A673 (cell line): ENCODE measurements at regions not wholly inside any gene's neighbourhood (a gene's known extent, or its start where the extent isn't known, plus 50 kb on each side); places are given as distances from the start of the nearest gene placed in this dataset.

Experiments used
- BruUV-seq: library from RNA; stranded (reverse); fragments of 400-500 nt; replicated peaks from 2 replicates; lab custom pipeline; 2021; lab: Mats Ljungman, UMichigan
- CTCF ChIA-PET: fragments of 300-600 bp; sonication (Branson Sonifier 250); formaldehyde crosslinking; loops from one replicate; lab custom pipeline; 2022; ENCODE audit warnings: antibody characterized with exemption; lab: Charles Lee
- POLR2A ChIA-PET: fragments of 300-600 bp; sonication (Branson Sonifier 250); formaldehyde crosslinking; loops from one replicate; lab custom pipeline; 2022; ENCODE audit warnings: antibody characterized with exemption; ENCODE audit not compliant: low non-redundant PET; lab: Charles Lee
- DNase-seq: peaks from one replicate; pipeline ENCODE4 v3.0.0-alpha.2; 2015; ENCODE audit warnings: low spot score
- H3K27ac ChIP-seq: fragments of 200-600 bp; sonication (generic); 2 replicates; pipeline ENCODE4 v1.5.1; 2016; ENCODE audit warnings: mixed run types, low read depth, mild to moderate bottlenecking, mixed read lengths, antibody characterized with exemption, low read length; ENCODE audit not compliant: poor library complexity, severe bottlenecking
- H3K27me3 ChIP-seq: fragments of 200-600 bp; sonication (generic); replicated peaks from 2 replicates; pipeline ENCODE4 v1.6.1; 2017; ENCODE audit warnings: mixed run types, low read depth, mild to moderate bottlenecking, mixed read lengths, antibody characterized with exemption, low read length; ENCODE audit not compliant: insufficient read depth, poor library complexity
- H3K36me3 ChIP-seq: fragments of 200-600 bp; sonication (generic); 2 replicates; pipeline ENCODE4 v1.6.1; 2016; ENCODE audit warnings: mixed run types, mild to moderate bottlenecking, mixed read lengths, antibody characterized with exemption, low read length; ENCODE audit not compliant: insufficient read depth, poor library complexity, severe bottlenecking
- H3K4me1 ChIP-seq: fragments of 200-600 bp; sonication (generic); 2 replicates; pipeline ENCODE4 v1.6.1; 2017; ENCODE audit warnings: mixed run types, mild to moderate bottlenecking, mixed read lengths, antibody characterized with exemption, low read length; ENCODE audit not compliant: insufficient read depth, poor library complexity, severe bottlenecking
- H3K4me3 ChIP-seq: fragments of 200-600 bp; sonication (generic); 2 replicates; pipeline ENCODE4 v1.5.1; 2016; ENCODE audit warnings: low read depth, mixed run types, mild to moderate bottlenecking, mixed read lengths, low read length; ENCODE audit not compliant: poor library complexity, severe bottlenecking
- H3K9me3 ChIP-seq: fragments of 200-600 bp; sonication (generic); 2 replicates; pipeline ENCODE4 v1.6.1; 2016; ENCODE audit warnings: mixed run types, low read depth, mild to moderate bottlenecking, mixed read lengths, antibody characterized with exemption, low read length; ENCODE audit not compliant: poor library complexity, severe bottlenecking
- EZH2 ChIP-seq: fragments of 200-600 bp; sonication (generic); IDR thresholded peaks from 2 replicates; pipeline ENCODE4 v1.6.1; 2017; ENCODE audit warnings: borderline replicate concordance, low read depth, mild to moderate bottlenecking, mixed read lengths, antibody characterized with exemption, low read length; ENCODE audit not compliant: poor library complexity, severe bottlenecking
- intact Hi-C: fragments of 100-400 bp; cut with micrococcal nuclease; formaldehyde crosslinking; loops from one replicate; pipeline ENCODE4 v1.10.0; 2022; ENCODE audit not compliant: unreplicated experiment
- TF ChIP-seq, protein P1 (sequence below): fragments of 300-800, 200-600 bp; sonication (generic); conservative IDR thresholded peaks from 2 replicates; pipeline ENCODE4 v1.5.1; 2017; ENCODE audit warnings: low read depth, mild to moderate bottlenecking, antibody characterized with exemption, low read length, moderate library complexity, mixed read lengths

DNA sequence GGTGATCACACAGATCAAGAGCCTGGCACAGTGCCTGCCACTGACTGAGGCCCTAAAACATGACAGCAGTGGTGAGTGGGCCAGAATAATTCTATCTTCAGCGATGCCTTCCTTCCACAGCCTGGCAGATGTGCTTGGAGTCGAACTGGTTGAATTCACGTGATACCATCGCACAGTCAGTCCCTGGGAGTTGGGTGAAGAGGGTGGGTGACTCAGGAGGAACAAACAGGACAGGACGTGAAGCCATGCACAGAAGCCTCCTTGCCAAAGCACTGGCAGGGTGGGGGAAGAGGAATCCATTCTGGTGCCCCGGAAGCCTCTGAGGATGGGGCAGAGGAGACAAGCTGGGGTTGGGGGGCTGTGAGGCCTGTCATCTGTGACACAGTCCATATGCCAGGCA is 80.3 kb upstream of the WNT4 start:
- Histone ChIP-seq H3K4me3 (no peak overlapping the region), H3K36me3 (no peaks in the 10 kb centered on the region), H3K9me3 (no peaks in the 10 kb centered on the region), H3K27me3 (no peaks in the 10 kb centered on the region), H3K4me1 (no peaks in the 10 kb centered on the region), H3K27ac (no peak overlapping the region)
- no peak for TF ChIP-seq EZH2
- TF ChIP-seq, protein P1, sequence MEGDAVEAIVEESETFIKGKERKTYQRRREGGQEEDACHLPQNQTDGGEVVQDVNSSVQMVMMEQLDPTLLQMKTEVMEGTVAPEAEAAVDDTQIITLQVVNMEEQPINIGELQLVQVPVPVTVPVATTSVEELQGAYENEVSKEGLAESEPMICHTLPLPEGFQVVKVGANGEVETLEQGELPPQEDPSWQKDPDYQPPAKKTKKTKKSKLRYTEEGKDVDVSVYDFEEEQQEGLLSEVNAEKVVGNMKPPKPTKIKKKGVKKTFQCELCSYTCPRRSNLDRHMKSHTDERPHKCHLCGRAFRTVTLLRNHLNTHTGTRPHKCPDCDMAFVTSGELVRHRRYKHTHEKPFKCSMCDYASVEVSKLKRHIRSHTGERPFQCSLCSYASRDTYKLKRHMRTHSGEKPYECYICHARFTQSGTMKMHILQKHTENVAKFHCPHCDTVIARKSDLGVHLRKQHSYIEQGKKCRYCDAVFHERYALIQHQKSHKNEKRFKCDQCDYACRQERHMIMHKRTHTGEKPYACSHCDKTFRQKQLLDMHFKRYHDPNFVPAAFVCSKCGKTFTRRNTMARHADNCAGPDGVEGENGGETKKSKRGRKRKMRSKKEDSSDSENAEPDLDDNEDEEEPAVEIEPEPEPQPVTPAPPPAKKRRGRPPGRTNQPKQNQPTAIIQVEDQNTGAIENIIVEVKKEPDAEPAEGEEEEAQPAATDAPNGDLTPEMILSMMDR = no peak
- no peak for DNase-seq
- ChIA-PET CTCF (no interaction called here), POLR2A (no interaction called here)
- intact Hi-C loops = no loop called here
- no TSS peak for BruUV-seq

DNA sequence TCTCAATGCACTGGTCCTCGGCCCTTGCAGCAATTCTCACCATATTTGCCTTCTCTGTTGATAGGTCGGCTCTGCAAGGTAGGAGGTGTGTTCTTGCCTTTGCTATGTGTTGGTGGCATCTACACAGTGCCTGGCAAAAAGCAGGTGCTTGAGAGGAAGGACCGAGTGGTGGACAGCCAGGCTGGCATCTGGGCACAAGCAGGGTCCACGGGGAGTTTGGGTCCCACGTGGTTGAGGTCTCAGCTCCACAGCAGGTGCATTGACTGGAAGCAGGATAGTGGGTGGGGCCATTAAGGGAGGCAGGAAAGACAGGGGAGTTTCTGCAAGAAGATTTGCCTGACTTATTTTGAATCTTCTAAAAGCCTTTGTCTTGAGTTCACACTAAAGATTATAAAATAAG is 81.2 kb upstream of the WNT4 start:
- intact Hi-C loops = no loop called here
- Histone ChIP-seq H3K9me3 (no peaks in the 10 kb centered on the region), H3K36me3 (no peaks in the 10 kb centered on the region), H3K27ac (no peak overlapping the region), H3K4me1 (no peaks in the 10 kb centered on the region), H3K4me3 (no peak overlapping the region), H3K27me3 (no peaks in the 10 kb centered on the region)
- DNase-seq = no peak
- TF ChIP-seq EZH2 = no peak
- TF ChIP-seq, protein P1 = no peak
- CTCF ChIA-PET = no interaction called here
- POLR2A ChIA-PET = no interaction called here
- no TSS peak for BruUV-seq

DNA sequence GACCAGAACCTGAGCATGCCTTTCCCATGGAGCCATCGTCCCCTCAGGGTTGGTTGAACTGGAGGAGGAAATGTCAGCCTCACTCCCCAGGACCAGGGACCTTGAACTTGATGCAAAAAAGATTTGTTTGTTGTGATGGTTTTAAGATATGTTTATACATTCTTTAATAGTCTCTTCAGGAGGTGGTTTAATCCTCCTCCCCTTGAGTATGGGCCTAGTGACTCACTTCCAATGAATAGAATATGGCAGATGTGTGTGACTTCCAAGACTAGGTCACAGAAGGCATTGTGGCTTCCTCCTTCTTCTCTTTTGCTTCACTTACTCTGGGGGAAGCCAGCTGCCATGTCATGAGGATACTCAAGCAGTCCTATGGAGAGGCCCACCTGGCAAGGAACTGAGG is 81.7 kb upstream of the WNT4 start:
- Histone ChIP-seq H3K4me3 (no peak overlapping the region), H3K27ac (no peak overlapping the region), H3K4me1 (no peaks in the 10 kb centered on the region), H3K36me3 (no peaks in the 10 kb centered on the region), H3K27me3 (no peaks in the 10 kb centered on the region), H3K9me3 (no peaks in the 10 kb centered on the region)
- intact Hi-C loops = no loop called here
- DNase-seq = no peak
- CTCF ChIA-PET = no interaction called here
- POLR2A ChIA-PET = no interaction called here
- BruUV-seq = no TSS peak
- TF ChIP-seq, protein P1 = no peak
- no peak for TF ChIP-seq EZH2
